ENCODE measurements at regions not wholly inside any gene's neighbourhood (a gene's known extent, or its start where the extent isn't known, plus 50 kb on each side); places are given as distances from the start of the nearest gene placed in this dataset.

- TF ChIP-seq, protein P1, sequence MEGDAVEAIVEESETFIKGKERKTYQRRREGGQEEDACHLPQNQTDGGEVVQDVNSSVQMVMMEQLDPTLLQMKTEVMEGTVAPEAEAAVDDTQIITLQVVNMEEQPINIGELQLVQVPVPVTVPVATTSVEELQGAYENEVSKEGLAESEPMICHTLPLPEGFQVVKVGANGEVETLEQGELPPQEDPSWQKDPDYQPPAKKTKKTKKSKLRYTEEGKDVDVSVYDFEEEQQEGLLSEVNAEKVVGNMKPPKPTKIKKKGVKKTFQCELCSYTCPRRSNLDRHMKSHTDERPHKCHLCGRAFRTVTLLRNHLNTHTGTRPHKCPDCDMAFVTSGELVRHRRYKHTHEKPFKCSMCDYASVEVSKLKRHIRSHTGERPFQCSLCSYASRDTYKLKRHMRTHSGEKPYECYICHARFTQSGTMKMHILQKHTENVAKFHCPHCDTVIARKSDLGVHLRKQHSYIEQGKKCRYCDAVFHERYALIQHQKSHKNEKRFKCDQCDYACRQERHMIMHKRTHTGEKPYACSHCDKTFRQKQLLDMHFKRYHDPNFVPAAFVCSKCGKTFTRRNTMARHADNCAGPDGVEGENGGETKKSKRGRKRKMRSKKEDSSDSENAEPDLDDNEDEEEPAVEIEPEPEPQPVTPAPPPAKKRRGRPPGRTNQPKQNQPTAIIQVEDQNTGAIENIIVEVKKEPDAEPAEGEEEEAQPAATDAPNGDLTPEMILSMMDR (IDR thresholded peaks at IDR 0.05): no peak
- TF ChIP-seq TCF7L2 (IDR thresholded peaks at IDR 0.05; ENCODE audit: low read depth, low read length) (no peak), POLR2AphosphoS5 (IDR thresholded peaks at IDR 0.05; ENCODE audit: low read depth, low read length) (no peak)
- TF ChIP-seq, protein P2, sequence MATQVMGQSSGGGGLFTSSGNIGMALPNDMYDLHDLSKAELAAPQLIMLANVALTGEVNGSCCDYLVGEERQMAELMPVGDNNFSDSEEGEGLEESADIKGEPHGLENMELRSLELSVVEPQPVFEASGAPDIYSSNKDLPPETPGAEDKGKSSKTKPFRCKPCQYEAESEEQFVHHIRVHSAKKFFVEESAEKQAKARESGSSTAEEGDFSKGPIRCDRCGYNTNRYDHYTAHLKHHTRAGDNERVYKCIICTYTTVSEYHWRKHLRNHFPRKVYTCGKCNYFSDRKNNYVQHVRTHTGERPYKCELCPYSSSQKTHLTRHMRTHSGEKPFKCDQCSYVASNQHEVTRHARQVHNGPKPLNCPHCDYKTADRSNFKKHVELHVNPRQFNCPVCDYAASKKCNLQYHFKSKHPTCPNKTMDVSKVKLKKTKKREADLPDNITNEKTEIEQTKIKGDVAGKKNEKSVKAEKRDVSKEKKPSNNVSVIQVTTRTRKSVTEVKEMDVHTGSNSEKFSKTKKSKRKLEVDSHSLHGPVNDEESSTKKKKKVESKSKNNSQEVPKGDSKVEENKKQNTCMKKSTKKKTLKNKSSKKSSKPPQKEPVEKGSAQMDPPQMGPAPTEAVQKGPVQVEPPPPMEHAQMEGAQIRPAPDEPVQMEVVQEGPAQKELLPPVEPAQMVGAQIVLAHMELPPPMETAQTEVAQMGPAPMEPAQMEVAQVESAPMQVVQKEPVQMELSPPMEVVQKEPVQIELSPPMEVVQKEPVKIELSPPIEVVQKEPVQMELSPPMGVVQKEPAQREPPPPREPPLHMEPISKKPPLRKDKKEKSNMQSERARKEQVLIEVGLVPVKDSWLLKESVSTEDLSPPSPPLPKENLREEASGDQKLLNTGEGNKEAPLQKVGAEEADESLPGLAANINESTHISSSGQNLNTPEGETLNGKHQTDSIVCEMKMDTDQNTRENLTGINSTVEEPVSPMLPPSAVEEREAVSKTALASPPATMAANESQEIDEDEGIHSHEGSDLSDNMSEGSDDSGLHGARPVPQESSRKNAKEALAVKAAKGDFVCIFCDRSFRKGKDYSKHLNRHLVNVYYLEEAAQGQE (IDR thresholded peaks at IDR 0.05; ENCODE audit: insufficient read depth in 1 of 2, low read depth in 2 of 2, low read length in 1 of 2): no peak
These were observed 403.6 kb upstream of the PROK2 start for GRCh38 chr3:72188536-72188935.
